Fibroblast of upper back skin (primary cell): ENCODE measurements at regions not wholly inside any gene's neighbourhood (a gene's known extent, or its start where the extent isn't known, plus 50 kb on each side); places are given as distances from the start of the nearest gene placed in this dataset.

Experiments used
- DNase-seq: peaks from one replicate; pipeline ENCODE4 v3.0.0-alpha.2; 2013

DNA sequence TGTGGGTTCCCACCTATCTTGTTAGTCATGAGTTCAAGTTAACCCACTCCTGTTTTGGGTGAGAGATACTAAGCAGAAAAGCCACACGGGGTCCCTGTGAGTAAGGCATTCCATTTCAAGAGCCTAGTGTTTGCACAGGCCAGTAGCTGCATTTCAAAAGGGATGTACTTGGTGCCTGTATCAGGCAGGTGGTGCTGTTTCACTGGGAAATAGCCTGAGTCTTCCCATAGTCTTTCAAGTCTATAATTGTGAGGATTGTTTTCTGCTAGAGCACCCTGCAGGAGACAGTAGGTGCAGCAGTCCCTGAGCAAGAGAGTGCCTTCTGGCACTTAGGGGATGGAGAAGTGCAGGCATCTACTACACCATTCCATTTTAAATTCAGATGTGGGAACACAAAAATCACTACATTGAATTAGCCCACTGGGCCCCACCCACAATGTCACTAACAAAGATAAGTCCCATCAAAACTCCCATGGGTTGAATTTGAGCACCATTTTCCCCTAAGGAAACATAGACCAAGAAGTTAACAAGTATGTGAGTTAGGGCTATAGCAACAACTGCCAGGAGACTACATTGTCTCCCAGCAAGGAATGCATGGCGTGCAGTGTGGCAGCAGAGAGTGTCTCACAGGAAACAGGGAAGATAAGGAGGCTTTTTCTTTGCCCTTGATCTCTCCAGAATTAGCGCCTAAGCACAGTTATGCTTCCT is 263.2 kb downstream of the COX7C start:
- DNase-seq, result peak; percentile 85

DNA sequence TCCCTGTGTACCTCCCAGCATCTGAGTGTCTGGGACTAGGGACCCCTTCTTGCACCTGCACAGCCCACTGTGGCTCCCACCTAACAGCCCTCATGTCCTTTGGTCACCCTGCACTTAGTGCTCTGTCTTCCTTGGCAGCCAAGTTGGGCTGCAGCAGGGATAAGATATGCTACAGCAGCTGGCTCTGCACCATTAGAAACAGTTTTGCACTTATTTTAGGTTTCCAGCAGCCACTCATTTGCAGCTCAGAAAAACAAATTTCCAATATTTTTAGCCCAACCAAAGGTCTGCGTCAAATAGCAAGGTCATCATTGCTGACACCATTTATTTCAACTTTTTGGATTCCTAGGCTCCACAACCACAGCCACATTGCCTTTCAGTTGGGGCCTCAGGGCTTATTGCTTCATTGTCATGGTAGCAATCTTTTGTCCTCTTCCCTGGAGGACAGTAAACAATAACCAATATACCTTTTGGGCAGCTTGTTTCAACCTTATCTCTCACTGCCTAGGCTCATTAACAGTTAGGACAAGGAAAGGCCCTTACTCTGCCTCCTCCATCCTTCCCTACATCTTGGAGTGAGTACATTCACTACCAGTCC is 263.9 kb downstream of the COX7C start:
- no peak for DNase-seq

DNA sequence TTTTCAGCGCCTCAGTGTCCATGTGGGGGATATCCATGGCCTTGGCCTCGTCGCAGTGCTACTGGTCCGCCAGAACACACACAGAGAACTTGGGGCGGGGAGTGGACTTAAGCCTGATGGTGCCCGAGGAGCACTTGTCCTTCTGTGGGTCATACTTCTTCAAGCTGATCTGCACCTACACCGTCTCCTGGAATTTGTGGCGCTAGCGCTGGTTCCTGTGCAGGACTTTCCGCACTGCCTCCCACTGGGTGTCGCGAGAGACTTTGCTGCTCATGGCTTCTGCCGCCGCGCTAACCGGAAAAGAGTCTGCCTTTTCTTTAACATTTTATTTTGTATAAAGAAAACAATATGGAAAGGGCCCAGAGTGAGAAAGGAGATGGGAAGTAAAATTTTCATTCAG is 266.9 kb downstream of the COX7C start:
- DNase-seq, result no peak

DNA sequence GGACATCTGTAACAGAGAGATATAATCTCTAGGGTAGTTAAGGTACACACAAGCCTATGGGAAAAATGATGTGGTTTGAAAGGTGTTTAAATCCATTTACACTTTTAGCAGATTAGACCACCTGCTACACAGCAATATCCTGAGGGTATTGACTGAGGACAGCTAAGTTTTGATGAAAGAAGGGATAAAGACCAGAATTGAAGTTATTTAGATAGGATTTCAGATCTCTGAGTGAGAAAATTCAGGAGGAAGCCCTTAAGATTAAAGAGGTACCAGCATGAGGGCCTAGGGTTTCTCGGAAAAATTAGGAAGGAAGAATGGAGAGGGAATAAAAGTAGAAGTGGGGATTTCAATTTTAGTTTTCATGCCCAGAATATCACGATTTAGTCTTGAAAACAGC is 267.3 kb downstream of the COX7C start:
- no peak for DNase-seq

DNA sequence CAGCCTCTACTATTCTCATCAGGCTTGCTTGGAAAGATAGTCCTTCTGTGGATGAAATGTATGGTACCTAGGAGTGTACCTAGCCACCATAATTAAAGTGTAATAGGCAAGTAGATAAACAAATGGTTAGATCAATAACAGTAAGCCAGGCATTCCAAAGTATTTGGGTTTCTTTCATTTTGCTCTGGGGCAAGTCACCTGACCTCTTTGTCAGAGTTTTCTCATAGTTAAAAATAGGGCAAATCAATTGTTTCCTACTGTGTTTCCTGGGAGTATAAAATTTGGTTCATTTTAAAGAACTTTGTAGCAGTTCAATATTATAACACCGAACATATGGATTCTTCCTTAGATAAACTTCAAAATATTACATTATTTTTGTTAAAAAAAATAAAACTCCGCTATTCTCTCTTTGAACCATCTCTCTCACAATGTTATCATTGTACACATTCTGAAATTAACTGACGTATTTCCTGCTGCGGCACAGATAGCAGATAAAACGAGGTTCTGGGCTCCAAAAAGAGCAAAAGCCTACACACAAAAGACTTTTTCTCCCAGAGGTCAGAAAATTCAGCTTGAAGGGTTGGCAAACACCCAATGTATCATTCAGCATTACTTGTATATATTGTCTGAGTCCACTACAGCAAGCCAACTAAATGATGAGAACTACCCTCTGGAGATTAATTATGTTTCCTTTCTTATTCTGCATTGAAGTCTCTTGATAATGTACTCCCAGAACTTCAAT is 267.9 kb downstream of the COX7C start:
- DNase-seq, result no peak

DNA sequence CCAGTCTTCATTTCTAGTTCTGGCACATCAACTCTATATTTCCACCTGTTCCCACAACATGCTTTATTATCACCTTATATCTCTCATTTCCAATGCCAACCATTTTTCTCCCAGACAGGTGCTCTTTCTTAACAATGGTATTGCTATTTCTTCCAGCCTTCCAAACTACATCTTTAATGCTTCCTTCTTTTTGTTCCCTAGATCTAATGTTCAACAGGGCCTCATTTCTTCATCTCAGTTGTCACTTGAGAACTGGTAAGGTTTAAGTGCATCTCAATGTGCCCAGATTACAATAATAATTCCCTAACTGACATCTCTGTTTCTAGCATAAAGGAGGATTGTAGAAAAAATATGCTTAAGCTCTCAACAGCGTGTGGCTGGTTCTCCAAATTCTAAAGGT is 272.6 kb downstream of the COX7C start:
- DNase-seq, result no peak

DNA sequence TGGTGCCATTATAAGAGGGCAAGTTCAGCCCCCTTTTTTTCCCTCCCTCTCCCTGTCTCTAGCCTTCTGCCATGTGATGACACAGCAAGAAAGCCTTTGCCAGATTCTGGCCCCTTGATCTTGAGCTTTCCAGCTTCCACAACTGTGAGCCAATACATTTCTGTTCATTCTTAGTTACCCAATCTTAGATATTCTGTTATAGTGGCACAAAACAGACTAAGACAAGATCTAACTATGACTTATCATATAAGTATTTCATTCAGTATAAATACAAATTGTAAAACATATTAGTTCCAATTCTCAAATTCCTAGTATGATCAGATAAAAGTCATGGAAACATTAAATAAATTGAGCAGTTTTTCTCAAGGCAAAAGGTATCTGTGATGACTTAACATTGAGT is 276.3 kb downstream of the COX7C start:
- DNase-seq, result peak; percentile 12

DNA sequence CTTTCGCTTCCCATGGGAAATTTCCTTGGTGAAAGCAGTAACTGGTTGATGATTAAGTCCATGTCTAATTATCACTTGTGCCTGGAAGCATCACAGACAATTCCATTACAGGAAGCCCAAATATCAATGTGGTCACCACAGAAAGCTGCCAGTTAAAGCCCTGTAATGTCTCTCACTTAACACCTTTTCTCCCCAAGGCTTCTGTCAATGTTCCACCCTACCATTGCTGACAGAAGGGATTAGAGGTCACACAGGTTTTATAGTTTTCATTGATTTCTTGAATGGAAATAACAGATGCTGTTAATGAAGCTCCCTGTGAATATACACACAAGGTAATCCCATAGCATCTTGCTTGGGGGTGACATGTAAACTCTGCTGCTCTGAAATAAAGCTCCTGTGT is 279.2 kb downstream of the COX7C start:
- no peak for DNase-seq

DNA sequence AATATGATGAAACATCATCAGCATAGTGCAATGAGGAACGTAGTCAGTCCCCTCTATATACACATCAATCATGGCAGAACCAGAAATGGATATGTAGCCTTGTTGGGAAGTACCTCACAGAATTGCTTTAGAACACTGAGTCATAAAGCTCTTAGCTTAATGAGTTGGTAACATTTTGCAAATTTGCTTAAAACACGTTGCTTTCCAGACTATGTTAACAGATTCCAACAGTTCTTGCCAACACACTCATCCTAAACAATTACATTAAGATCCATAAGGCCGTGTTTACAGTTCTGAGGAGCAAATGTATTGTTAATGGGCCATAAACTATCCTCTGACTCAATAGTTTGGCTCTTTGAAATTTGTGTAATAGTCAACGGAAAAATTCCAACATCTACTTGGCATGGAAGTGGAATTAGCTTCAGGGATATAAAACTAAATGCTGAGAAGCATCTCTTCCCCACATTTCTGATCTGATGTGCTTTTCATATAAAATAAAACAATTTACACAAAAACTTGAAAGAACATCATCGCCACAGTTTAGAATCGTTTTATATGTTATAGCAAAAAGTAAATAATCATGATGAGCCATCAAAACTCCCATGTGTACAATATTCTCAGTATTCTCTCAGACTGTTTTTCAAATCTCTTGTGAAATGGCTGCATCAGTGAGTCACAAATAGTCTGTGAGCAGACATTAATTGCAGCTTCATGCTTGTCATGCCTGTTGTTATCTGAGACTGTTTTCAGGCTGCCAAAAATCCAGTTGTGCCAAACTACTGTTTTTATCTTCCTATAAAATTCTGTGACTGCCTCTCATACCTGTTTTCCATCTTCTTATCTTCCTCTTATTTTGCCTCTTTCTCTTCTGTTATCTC is 291.9 kb downstream of the COX7C start:
- peak; percentile 91 for DNase-seq

DNA sequence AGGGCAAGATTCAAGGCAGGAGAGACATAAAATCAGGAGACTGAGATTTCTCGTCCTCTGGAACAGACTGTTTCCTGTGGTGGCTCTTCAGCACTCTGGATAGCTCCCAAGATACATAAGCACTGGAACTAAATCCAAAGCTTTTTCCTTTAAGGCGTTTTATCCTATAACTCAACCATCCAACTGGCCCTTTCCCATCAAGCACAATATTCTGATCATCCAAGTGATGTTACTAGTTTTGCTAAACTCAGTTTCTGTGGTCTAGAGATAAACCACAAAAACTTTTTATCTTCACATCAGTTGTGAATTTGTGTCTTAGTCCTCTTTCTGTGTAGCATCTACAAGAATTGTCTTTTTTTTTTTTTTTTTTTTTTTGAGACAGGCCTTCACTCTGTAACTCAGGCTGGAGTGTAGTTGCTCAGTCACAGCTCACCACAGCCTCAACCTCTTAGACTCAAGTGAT is 299.4 kb downstream of the COX7C start:
- peak; percentile 50 for DNase-seq

DNA sequence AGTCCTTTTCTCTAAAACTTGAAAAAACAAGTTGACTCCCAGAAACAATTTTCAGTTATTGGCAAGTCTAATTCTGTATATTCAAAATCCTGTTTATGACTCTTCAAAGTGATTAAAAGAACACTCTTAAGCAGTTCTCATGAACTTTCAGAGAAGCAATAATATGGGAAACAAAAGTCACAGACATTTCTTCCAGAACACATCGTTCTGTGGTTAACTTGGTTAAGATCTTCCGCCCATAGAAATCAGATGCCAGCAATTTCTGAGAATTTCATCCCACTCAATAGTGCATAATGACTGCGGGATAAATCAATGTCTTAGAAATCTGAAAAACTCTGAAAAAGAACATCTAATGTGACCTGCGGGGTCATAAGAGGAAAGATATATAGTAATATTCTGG is 300.5 kb downstream of the COX7C start:
- DNase-seq, result no peak

DNA sequence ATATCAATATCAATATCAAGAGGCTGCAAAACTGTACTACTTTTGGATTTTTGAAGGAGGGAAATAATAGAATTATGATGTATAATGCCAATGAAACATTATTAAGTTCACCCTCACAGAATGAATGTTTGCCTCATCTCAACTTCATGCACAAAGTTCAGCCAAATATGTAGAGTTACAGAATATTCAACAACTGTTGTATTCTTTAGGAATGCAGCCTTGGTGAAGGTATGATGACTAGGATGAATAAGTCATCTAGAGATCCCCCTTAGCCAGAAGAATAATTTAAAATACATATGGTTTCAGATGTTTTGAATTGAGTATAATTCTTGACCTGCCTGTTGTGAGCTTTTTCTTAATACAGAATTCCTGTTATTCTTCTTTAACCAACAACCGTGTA is 308.3 kb downstream of the COX7C start:
- DNase-seq, result no peak

DNA sequence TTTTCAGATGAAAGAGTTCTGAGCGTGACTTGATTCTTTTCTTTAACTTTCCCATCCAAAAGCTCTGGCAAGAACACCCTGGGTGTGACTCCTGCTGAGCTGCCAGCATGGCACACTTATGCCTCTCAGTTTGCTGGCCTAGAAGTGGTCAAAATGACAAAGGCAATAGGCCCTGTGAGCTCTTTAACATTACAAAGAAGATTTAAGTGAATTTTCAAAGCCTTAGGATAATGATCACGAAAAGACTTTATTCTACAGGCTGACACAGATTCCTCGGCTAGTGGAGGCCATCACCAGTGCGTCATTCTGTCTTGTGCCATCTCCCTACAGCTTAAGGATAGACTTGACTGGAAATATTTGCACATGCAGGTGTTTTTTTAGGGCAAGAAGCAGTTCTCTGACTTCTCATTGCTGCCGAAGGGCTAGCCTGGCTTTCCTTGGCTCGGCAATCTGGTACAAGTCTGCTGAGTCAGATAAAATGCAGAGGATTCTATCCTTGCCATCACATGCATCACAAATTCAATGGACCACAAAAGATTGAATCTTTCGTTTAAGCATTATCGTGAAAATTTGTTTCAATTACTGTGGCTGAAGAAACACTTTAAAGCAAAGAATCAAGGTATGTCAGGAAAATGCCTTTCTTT is 311.5 kb downstream of the COX7C start:
- no peak for DNase-seq

DNA sequence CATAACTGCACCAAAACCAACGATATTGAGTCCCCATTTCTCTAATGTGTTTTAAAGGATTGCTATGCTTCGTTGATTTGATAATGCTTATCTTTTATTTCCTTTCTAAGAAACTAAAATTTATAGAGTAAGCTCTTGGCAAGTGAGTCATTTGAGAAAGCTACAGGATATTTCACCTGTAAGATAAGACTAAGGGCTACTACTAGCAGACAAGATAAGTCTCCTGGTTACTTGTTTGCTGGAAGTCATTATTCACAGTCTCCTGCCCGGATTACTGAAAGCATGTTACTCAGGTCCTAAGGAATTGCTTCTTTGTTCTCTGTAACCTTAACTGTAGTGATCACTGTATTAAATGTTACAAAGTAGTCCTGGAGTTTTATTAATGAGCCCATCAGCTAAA is 315.9 kb upstream of the RASA1 start:
- DNase-seq, result no peak

DNA sequence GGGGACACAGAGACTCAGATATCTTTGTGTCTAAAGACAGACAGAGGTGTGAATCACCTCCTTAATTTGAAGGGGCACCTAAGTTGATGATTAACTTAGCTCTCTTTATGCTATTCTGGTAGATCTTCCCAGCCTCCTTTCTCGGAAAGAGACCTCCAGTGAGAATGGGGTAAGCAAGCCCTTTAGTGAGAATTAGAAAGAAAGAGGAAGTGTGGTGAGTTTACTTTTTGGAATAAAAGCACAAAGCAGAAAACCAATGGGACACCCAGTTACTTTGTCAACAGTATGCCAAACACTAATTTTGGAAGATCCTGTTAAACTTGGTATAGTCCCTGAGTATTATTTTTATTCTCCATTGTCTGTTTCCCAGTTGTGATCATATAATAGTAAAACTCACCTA is 302.8 kb upstream of the RASA1 start:
- no peak for DNase-seq

DNA sequence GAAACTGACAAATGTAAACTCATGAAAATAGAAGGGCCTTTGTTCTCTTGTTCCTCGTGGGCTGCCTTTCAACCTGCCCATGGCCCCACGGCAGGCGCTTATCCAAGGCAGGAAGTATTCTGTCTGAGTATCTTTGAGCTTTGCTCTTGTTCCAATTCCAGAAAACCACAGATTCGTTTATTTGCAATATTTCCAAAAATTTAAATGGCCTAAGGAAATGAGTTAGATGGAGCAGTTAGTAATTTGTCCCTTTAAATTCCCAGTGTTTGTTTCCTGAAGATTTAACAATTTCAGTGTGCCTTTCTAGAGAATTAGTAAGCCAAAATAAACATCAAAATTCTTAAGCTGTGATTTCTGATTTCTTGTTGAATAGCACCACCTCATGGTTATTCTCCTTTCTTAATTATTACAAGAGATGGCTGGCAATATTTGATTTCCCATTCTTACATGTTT is 299.4 kb upstream of the RASA1 start:
- peak; percentile 53 for DNase-seq

DNA sequence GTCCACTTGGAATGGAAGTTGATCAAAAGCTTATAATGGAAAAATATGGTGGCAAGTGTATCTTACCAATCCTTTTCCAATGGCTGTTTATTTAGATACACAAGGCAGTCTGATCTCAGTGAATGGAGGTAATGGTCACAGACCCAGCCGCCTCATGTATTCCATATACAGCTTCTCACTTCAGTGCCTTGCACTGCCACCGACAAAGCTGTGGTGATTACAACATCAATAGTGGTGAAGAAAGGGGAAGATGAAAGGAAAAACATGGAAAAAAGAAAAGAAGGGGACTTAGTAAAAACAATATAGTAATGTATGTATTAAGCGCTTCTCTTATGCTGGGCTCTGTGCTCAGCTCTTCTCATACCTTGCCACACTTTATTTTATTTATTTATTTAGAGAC is 297.3 kb upstream of the RASA1 start:
- DNase-seq, result no peak

DNA sequence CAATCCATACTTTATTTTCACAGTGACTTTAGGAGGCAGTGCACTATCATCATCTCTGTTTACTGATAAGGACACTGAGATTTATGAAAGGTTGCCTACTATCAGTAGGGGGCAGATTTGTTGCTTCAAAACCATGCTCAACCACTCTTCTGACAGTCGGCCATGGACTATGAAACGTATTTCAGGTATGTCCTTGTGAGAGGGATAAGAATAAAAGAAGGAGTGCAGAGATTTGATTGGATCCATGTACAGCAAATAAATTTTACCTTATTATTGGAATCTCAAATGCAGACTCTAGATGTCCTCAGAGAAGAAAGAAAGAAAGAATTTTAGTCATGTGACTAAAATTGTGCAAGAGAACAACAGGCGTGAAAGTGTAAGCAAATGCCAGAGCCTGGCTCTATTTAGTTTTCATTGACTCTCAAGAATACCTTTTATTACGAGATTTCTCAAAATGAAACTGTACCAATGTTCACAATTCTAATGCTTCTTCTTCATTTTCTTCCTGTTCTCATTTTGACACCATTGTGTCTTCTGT is 296.6 kb upstream of the RASA1 start:
- DNase-seq, result peak; percentile 26

DNA sequence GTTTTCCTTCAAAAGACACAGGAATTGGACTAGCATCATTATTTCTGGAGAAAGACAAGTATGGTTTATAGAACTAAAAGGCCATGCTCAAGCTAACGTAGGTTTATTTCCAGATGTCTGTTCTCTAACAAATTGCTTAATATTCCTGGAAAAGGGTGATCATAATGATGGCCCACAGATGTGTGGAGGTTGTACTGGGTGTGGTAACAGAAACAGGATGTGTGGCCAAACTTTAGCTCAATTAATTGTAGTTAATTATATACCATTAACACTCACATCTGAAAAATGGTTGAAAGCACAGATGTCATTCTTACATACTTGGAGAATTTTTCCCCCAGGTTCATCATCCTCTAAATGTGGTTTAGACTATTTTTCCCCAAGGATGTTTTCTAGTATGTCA is 292.7 kb upstream of the RASA1 start:
- no peak for DNase-seq

DNA sequence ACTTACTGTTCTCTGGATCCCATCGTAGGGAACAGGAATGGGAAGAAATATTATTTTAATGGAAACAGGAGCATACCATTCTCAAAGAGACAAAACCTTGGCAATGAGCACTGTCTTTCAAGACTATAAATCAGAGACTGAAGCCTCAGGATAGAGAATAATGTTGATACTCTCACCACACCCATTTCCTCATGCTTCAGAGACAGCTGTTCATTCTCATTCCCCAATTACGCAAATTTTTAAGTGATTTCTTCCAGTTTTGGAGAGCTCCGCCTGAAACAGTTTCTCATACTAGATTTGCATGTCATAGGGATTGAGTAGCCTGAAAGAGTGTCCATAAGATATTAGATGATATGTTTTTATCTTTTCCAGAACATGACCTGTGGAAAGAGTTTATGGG is 290.5 kb upstream of the RASA1 start:
- DNase-seq, result peak; percentile 14

DNA sequence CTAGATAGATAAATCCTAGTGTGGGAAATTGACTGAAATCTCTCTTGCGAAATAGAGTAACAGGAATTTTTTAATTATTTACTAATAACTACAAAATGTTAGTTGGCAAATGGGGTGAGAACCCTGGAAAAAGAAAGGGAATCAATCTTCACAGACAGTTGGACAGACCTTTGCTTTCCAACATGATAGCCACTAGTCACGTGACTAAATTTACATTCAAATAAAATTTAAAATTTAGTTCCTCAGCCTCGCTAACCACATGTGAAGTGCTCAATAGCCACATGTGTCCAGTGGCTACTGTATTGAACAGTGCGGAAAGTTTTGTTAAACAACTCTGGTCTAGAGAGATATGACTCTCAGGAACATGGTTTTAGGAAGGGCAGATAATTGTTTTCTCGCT is 289.9 kb upstream of the RASA1 start:
- no peak for DNase-seq

DNA sequence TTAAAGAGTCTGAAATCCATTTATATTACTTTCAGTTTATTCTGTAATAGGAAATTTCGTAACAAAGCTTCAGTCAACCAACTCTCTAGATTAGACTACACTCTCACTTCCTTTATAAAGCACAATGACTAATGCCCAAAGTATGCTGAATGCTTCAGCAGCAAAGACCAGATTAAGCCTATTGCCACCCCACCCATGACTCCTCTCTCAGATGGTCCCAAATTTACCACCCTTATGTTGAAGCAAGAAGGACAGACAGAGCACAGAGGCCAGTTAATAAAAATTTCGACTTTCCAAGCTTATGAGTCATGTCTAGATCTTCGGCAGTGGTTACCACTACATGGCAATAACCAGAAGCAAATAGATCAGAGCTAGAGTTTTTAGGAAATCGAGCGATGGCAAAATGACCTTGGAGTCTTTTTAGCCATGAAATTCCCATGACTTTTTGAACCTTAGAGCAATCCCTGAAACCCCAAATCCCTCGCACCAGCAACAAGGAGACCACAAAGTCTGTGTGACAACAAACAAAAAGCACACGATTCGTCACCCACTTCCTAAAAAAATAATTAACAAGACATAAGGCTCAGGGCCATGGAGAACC is 287.8 kb upstream of the RASA1 start:
- DNase-seq, result peak; percentile 76
